ENCODE measurements at regions not wholly inside any gene's neighbourhood (a gene's known extent, or its start where the extent isn't known, plus 50 kb on each side); places are given as distances from the start of the nearest gene placed in this dataset.
"Not testable (repeated sequence)": the region's sequence is repeated elsewhere in the genome, so short reads cannot be mapped to it uniquely, and the experiment has no call there.

DNA sequence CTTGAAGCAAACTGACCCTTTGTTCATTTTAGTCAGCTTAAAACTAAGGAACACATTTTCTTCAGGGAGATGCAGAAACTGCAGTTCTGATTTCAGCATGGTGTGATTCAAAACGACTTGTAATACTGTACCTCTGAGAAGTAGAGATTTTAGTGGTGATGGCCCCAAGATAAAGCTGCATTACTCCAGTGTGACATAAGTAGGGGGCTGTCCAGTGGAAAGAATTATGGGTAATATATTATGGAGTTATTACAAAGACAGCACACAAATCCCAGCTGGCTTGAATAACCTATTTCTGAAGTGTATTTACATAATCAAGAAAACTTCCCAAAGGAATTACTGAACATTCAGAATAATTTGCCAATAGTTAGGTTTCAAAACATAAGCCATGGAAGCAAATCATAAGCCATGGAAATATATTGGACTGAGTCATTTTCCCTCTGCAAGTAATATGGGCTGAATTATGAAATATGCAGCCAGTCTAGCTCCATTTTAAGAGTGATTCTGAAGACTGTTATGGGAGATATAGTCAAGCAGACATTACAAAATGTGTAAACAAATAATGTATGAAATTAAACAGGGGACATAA lies 133.7 kb upstream of the FBXL17 start:
- H3K4me3 ChIP-seq (ENCODE audit: low read depth, low read length) = no peak overlapping the region
- TF ChIP-seq, protein P1, sequence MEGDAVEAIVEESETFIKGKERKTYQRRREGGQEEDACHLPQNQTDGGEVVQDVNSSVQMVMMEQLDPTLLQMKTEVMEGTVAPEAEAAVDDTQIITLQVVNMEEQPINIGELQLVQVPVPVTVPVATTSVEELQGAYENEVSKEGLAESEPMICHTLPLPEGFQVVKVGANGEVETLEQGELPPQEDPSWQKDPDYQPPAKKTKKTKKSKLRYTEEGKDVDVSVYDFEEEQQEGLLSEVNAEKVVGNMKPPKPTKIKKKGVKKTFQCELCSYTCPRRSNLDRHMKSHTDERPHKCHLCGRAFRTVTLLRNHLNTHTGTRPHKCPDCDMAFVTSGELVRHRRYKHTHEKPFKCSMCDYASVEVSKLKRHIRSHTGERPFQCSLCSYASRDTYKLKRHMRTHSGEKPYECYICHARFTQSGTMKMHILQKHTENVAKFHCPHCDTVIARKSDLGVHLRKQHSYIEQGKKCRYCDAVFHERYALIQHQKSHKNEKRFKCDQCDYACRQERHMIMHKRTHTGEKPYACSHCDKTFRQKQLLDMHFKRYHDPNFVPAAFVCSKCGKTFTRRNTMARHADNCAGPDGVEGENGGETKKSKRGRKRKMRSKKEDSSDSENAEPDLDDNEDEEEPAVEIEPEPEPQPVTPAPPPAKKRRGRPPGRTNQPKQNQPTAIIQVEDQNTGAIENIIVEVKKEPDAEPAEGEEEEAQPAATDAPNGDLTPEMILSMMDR (IDR thresholded peaks at IDR 0.05; ENCODE audit: low read depth, low read length) = no peak

DNA sequence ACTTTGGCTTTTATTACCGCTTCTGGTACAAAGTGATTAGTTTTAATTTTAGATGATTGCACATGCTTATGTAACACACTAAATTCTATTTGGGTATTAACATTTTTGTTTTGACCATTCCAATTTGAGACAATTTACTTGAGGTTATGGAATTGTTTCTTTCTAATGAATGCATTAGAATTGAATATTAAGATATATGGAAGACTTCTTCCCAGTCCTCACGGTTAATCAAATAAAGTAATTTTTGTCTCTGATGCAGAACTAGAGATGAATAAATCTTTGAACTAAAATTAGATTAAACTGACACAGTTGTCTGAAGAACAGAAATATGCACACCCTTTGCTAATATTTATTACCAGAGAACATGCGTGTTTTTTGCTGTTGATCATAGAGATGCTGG lies 127.1 kb upstream of the FBXL17 start:
- TF ChIP-seq, protein P1 (IDR thresholded peaks at IDR 0.05; ENCODE audit: low read depth, low read length) = no peak
- H3K4me3 ChIP-seq (ENCODE audit: low read depth, low read length) = no peak overlapping the region

DNA sequence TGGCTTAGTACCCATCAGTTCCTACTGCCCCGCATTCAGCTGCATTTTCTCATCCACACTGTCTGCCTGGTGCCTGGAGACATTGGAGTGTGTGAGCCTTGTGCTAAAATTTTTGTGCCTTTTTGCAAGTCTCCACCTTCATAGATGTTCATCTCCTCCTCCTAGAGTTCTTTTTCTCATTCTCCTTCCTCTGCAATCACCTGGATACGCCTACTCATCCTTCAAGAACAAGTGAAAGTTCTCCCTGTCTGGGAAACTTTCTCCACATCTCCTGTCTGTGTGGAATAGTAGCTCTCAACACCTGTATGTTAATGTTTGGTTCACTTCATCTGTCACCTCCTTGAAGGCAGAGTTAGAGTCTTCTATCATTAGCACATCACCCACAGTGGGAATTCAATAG lies 125.7 kb upstream of the FBXL17 start:
- H3K4me3 ChIP-seq (ENCODE audit: low read depth, low read length) = no peak overlapping the region
- TF ChIP-seq, protein P1 (IDR thresholded peaks at IDR 0.05; ENCODE audit: low read depth, low read length) = no peak

DNA sequence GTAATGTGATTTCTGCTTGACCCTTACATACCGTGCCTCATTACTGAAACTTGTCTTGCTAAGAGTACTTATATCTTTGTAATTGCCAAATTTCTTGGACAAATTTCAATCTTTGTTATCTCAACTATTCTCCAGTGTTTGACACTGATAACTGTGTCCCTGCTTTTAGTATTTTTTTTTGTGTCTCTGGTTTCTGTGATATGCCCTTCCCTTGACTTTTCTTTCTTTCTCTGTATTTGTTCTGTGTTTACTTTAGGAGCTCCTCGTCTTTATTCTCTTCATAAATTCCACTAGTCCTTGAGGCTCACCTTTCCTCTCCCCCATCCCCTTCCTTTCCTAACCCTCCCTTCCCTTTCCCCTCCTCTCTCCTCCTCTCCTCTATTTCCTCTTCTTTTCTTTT lies 123.7 kb upstream of the FBXL17 start:
- no peak overlapping the region for H3K4me3 ChIP-seq (ENCODE audit: low read depth, low read length)
- TF ChIP-seq, protein P1 (IDR thresholded peaks at IDR 0.05; ENCODE audit: low read depth, low read length) = no peak

DNA sequence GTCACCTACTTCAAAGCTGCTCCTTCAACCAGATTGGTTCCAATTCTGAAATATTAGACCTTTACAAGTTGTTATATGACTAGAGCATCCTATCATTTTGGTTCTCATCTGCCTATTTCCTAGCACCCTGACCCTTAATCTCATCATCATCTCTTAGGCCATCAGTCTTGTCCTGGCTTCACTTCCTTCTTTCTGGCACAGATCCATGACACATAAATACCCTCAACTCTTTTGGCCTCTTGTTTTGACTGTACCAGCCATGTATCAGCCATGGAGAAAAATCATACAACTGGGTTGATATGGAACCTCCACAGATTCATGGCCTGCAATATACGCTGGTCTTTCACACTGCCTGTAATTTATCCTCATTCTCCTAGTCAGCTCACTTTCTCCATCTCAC lies 123.1 kb upstream of the FBXL17 start:
- TF ChIP-seq, protein P1 (IDR thresholded peaks at IDR 0.05; ENCODE audit: low read depth, low read length) = no peak
- H3K4me3 ChIP-seq (ENCODE audit: low read depth, low read length) = no peak overlapping the region

DNA sequence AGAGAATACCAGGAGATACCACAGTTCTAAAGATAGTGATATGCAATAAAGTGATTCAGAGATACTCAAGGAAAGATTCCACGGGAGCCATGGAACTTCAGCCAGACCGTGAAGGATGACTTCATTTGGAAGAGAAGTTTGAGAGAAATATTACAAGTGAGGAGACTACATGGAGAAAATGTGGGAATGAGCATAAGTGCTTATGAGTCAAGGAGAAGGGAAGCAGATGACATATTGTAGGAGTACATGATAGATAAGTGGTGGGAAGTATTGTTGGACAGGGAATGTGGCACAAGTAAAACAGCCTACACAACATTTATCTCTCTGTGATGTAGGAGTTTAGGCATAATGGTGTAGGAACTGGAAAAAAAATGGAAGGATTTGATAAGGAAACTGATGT lies 122.1 kb upstream of the FBXL17 start:
- no peak overlapping the region for H3K4me3 ChIP-seq (ENCODE audit: low read depth, low read length)
- TF ChIP-seq, protein P1 (IDR thresholded peaks at IDR 0.05; ENCODE audit: low read depth, low read length) = no peak

DNA sequence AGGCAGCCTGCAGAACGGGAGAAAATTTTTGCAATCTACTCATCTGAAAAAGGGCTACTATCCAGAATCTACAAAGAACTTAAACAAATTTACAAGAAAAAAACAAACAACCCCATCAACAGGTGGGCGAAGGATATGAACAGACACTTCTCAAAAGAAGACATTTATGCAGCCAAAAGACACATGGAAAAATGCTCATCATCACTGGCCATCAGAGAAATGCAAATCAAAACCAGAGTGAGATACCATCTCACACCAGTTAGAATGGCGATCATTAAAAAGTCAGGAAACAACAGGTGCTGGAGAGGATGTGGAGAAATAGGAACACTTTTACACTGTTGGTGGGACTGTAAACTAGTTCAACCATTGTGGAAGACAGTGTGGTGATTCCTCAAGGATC lies 113.7 kb upstream of the FBXL17 start:
- not testable (repeated sequence) for H3K4me3 ChIP-seq (ENCODE audit: low read depth, low read length)

DNA sequence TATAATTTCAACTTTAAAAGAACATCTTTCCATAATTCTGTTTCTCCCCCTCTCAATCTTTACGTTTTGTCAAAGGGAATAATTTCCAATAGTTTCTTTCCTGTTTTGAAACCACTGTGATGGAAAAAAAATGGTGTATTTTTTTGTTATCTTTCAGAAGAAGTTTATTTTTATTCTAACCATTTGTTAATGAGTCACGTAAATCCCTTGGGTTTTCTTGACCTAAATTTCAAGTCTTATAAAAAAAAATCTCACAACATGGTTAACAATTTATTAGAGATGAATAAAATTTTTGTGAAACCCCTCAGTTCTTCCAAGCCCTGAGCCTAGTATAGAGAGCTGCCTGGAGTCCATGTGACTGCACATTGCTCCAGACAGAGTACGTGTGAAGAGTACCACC lies 106.1 kb upstream of the FBXL17 start:
- TF ChIP-seq, protein P1 (IDR thresholded peaks at IDR 0.05; ENCODE audit: low read depth, low read length) = no peak
- no peak overlapping the region for H3K4me3 ChIP-seq (ENCODE audit: low read depth, low read length)
